HEK293T (cell line): ENCODE measurements at regions not wholly inside any gene's neighbourhood (a gene's known extent, or its start where the extent isn't known, plus 50 kb on each side); places are given as distances from the start of the nearest gene placed in this dataset.

Experiments
- FOXM1 ChIP-seq: fragments of 450-650 bp; IDR thresholded peaks from 2 replicates; pipeline ENCODE4 v1.6.1; 2017; ENCODE audit warnings: mild to moderate bottlenecking, borderline replicate concordance
- SUZ12 ChIP-seq: fragments of 450-650 bp; IDR thresholded peaks from 2 replicates; pipeline ENCODE4 v1.6.1; 2016; ENCODE audit warnings: mild to moderate bottlenecking
- TARDBP ChIP-seq: fragments of 450-650 bp; IDR thresholded peaks from 2 replicates; pipeline ENCODE4 v1.6.1; 2016

GRCh38 chr6:133683308-133683580 is 205.7 kb upstream of the TCF21 start:
- TF ChIP-seq SUZ12, result no peak
- TF ChIP-seq FOXM1, result no peak
- TF ChIP-seq TARDBP, result no peak
